ENCODE measurements at regions not wholly inside any gene's neighbourhood (a gene's known extent, or its start where the extent isn't known, plus 50 kb on each side); places are given as distances from the start of the nearest gene placed in this dataset.

GRCh38 chr10:3321123-3321522 is 148.5 kb upstream of the PITRM1 start:
- no peak for TF ChIP-seq CTCF (IDR thresholded peaks at IDR 0.05; ENCODE audit: low read depth, low read length)
- no peak for TF ChIP-seq MAX (IDR thresholded peaks at IDR 0.05; ENCODE audit: low read depth, low read length)
- TF ChIP-seq POLR2A (IDR thresholded peaks at IDR 0.05; ENCODE audit: extremely low read depth, insufficient read length), result no peak
- no peak for TF ChIP-seq MYC (IDR thresholded peaks at IDR 0.05; ENCODE audit: low read depth, low read length)
